ENCODE measurements at regions not wholly inside any gene's neighbourhood (a gene's known extent, or its start where the extent isn't known, plus 50 kb on each side); places are given as distances from the start of the nearest gene placed in this dataset.

- no peak for TF ChIP-seq CTCF (IDR thresholded peaks at IDR 0.05; ENCODE audit: low read depth, low read length, missing input control)
- TF ChIP-seq YY1 (IDR thresholded peaks at IDR 0.05): no peak
- no peak for TF ChIP-seq TAF1 (conservative IDR thresholded peaks at IDR 0.05)
- TF ChIP-seq RXRA (IDR thresholded peaks at IDR 0.05): no peak
- TF ChIP-seq HNF4A (conservative IDR thresholded peaks at IDR 0.05): no peak
- TF ChIP-seq REST (IDR thresholded peaks at IDR 0.05): no peak
- TF ChIP-seq RAD21 (IDR thresholded peaks at IDR 0.05): no peak
- no peak for TF ChIP-seq MAX (IDR thresholded peaks at IDR 0.05)
- TF ChIP-seq ATF3 (IDR thresholded peaks at IDR 0.05): no peak
- no peak for TF ChIP-seq GABPA (IDR thresholded peaks at IDR 0.05 in 1 of 2, conservative IDR thresholded peaks at IDR 0.05 in 1 of 2)
- TF ChIP-seq FOXA1 (IDR thresholded peaks at IDR 0.05): no peak
- no peak for TF ChIP-seq JUND (IDR thresholded peaks at IDR 0.05)
- TF ChIP-seq SP1 (IDR thresholded peaks at IDR 0.05): no peak
- no peak for TF ChIP-seq ZBTB33 (IDR thresholded peaks at IDR 0.05)
Measured at GRCh38 chr2:118645876-118646275, 201.6 kb downstream of the EN1 start.

All from liver (tissue), 3 donors.